GM18507 (cell line): ENCODE measurements at regions not wholly inside any gene's neighbourhood (a gene's known extent, or its start where the extent isn't known, plus 50 kb on each side); places are given as distances from the start of the nearest gene placed in this dataset.

Experiments used
- DNase-seq: peaks from one replicate; pipeline ENCODE4 v3.0.0; 2011; ENCODE audit warnings: low read depth; ENCODE audit not compliant: insufficient read length; ENCODE audit errors: extremely low spot score
- FAIRE-seq: peaks from 2 replicates; lab custom pipeline; 2011; peaks lifted over from hg19 to GRCh38; lab: Jason Lieb, UNC

DNA sequence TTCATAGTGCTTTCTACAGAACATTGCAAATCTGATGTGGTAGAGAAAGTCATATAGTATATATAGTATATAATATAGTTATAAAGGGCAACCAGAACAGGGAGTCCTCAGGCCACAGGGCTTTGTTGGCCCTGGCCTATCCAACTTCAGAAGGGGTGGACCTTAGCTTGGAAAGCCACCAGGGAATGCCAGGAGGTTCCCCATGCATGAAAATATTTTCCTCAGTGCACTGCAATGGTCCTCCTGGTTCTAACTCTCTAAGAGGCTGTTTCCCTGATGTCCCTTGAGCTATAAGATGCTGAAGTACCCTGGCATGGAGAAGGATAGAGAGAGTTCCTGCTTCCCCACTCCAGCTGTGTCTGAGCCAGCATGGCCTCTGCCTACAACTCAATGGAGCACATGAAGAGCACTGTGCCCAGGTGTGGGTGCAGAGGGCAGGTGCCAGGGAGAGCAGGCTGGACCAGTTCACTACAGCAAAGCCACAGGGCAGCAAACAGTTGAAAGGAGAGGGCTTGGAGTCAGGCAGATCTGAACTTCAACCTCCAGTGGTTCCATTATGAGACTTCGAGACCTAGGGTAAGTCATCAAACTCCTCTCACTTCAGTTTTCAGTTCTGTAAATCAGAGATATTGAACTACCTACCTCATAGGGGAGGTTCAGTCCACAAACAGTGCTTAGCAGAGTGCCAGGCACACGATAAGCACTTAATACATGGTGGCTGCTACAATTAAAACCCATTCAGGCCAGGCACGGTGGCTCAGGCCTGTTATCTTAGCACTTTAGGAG lies 183.1 kb downstream of the SALL1 start:
- no peak for DNase-seq
- peak; percentile 33 for FAIRE-seq

GRCh38 chr16:50964491-50964890 lies 186.6 kb downstream of the SALL1 start:
- FAIRE-seq (no peak), DNase-seq (no peak)

- FAIRE-seq, result no peak
- no peak for DNase-seq
These were observed 189.1 kb downstream of the SALL1 start for GRCh38 chr16:50961952-50962351.

DNA sequence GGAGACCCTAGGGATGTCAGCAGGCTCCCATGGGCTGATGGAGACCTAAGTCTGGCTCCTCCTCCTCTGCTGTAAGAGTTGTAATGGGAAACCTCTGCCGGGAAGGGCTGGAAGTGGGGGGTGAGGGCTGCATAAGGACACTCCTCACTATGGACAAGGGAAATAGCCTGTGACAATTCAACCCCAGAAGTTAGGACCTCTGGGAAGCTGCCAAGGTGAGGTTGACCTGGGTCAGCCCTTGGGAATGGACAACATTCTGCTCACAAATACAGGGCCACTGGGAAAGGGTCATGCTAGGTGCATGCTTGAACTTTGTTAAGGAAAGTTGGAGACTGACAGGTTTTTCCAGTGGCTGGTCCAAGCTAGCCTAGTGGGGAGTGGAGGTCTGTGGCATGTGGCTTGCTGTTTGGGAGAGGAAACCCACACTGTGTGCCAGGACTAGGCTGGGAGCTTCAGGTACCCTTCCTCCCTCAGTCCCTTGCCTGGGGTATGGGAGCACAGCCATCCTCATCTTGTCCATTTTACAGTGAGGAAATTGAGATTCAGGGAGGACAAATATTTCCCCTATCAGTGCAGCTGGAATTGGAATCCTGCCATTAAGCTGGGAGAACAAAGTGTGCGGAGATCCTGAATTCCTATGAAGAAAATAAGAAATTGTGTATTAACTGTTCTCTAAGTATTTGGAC lies 190.4 kb downstream of the SALL1 start:
- DNase-seq (no peak), FAIRE-seq (no peak)

- FAIRE-seq, result no peak
- DNase-seq, result no peak
These were observed 194.0 kb downstream of the SALL1 start for GRCh38 chr16:50957056-50957455.

GRCh38 chr16:50956637-50957036 lies 194.4 kb downstream of the SALL1 start:
- DNase-seq (no peak), FAIRE-seq (no peak)

- FAIRE-seq (no peak), DNase-seq (no peak)
These were observed 195.8 kb downstream of the SALL1 start for GRCh38 chr16:50955311-50955710.

GRCh38 chr16:50954469-50954868 lies 196.6 kb downstream of the SALL1 start:
- no peak for FAIRE-seq
- DNase-seq, result no peak

DNA sequence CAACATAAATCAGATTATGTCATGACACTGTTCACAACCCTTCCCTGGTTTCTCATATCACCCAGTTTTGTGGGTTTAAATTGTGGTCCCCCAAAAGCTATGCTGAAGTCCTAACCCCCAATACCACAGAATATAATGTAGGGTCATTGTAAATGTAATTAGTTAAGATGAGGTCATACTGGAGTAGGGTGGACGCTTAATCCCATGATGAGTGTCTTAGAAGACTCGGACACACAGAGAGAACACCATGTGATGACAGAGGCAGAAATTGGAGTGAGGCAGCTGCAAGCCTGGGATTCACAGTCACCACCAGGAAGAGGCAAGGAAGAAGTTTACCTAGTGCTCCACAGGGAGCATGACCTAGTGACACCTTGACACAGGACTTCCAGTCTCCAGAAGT lies 197.8 kb downstream of the SALL1 start:
- DNase-seq (no peak), FAIRE-seq (no peak)

- no peak for FAIRE-seq
- DNase-seq, result no peak
These were observed 200.1 kb downstream of the SALL1 start for GRCh38 chr16:50950955-50951354.

- FAIRE-seq (no peak), DNase-seq (no peak)
These were observed 202.7 kb downstream of the SALL1 start for GRCh38 chr16:50948268-50948930.

DNA sequence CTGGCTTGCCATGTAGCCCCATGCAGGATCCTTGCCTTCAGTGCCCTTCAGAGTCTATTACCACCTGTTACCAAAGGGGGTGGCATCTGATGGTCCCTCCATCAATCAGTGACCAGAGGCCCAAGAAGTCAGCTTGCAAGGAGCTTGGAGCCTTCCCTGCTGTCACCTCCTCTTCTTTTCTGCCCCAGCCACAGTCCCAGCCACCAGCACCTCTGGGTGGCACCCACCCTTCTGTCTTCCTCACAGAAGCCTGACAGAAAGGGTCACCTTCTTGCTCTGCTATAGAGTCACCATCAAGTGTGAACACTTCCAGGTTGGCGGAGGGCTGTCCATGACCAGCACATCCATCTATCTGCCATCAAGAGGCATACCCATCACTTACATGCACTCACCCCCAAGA lies 203.2 kb downstream of the SALL1 start:
- FAIRE-seq (no peak), DNase-seq (no peak)

GRCh38 chr16:50946606-50947005 lies 204.5 kb downstream of the SALL1 start:
- FAIRE-seq (no peak), DNase-seq (no peak)

DNA sequence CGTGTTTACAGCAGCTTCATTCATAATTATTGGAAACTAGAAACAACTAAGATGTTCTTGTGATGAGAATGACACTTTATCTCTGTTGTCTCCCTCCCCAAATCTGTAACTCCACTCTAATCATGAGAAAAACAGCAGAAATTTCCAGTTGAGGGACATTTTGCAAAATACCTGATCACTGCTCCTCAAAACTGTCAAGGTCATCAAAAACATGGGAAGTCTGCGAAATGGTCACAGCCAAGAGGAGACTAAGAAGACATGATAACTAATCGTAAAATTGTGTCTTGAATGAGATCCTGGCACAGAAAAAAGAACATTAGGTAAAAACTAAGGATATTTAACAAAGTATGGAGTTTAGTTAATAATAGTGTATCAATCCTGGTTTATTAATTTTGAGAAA lies 204.2 kb downstream of the CYLD start:
- DNase-seq, result no peak
- FAIRE-seq, result no peak

DNA sequence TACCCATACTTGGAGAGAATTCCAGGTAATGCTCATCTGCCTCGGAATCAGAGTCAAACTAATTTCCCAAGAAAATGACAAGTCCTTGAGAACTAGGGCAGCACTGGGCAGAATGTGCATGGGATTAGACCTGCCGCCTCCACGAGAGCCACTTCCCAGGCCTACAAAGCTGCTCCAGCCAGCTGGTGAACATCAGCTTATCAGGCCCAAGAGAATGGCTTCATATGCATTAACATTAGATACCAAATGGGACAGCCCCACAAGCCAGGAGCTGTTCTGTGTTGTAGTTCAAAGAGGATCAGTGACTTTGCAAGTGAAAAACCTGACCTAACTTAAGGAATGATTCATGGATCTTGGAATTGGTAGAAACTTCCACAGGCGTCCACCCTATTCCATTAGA lies 203.3 kb downstream of the CYLD start:
- FAIRE-seq (no peak), DNase-seq (no peak)

- DNase-seq (no peak), FAIRE-seq (no peak)
These were observed 202.6 kb downstream of the CYLD start for GRCh38 chr16:50944436-50944835.

DNA sequence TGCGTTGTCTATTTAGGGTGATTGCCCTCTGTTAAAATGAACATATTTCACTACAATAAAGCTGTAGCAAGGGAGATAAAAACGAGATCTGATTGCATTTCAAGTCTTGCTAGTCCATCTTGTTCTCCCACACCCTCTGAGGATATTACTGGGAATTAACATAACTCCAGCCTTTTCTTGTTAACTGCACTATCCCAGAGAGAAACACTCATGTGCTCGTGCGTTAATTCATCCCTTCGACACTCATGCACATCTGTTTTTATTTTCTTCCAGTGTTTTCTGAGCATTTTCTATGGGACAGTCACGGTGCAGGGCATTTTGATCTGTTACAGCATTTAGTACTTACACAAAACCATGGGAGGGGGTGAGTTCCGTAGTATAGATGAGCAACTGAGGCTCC lies 202.1 kb downstream of the CYLD start:
- FAIRE-seq, result no peak
- DNase-seq, result no peak

DNA sequence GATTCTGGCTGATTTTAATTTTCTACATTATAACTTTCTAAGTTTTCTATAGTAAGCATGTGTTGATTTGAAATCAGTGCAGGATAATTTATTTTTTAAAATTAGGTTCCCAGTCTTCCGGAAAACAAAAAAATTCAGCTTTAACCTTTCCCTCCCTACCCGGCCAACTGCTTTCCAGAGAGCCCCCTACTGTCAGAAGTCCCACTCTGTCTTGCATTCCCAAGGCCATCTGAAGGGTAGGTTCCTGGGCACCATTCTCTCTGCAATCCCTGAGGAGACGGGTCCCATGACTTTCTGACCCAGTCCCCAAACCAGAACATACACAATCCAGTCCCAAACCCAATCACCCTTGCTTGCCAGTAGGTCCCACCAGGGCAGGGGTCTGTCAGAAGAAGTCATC lies 200.3 kb downstream of the CYLD start:
- no peak for FAIRE-seq
- DNase-seq, result no peak

- DNase-seq (no peak), FAIRE-seq (no peak)
These were observed 199.8 kb downstream of the CYLD start for GRCh38 chr16:50941681-50942080.

DNA sequence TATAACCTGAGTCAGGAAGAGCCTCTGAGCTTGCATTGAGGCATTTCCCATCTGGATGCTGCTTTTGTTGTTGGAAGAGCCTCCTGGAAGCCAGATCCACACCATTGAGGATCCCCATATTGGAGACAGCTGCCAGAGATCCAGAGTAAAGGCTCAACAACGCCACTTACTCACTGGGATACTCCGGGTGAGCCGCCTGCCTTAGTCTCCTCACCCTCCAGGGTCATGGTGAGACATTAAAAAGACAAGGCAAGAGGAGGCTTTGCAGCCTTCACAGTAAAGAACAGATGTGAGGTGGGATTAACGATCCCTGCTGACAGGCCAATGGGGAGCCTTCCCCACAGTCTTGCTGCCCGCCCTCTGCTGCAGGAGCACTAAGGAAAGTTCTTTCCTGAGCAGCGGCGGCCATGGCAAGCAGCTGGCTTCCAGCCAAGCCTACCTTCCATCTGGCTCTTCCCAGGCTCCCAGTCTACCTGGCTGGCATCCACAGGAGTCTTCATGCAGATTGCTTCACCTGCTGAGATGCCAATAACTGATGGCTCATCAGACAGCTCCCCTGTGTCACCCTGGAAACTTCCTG lies 198.5 kb downstream of the CYLD start:
- no peak for DNase-seq
- no peak for FAIRE-seq
